HepG2 (cell line): ENCODE measurements at regions not wholly inside any gene's neighbourhood (a gene's known extent, or its start where the extent isn't known, plus 50 kb on each side); places are given as distances from the start of the nearest gene placed in this dataset.

Experiments
- ATAC-seq: fragments of 200-7000 bp; cut with Tn5 transposase; 3 replicates; pipeline ENCODE4 v1.9.1; 2020; ENCODE audit warnings: mild to moderate bottlenecking, moderate library complexity
- BruUV-seq: library from RNA; stranded (reverse); fragments of 400-500 nt; replicated peaks from 2 replicates; lab custom pipeline; 2021; lab: Mats Ljungman, UMichigan
- CTCF ChIA-PET: fragments of 300-600 bp; formaldehyde crosslinking; extraction: SDS; loops from one replicate; lab custom pipeline; 2021; ENCODE audit warnings: low total read pairs, inconsistent platforms, low intra/inter-chr PET ratio; lab: Yijun Ruan, JAX
- POLR2A ChIA-PET: fragments of 350-600 bp; sonication (Branson Sonifier 250); formaldehyde crosslinking; loops from one replicate; lab custom pipeline; 2020; ENCODE audit warnings: antibody characterized with exemption, inconsistent platforms; lab: Yijun Ruan, JAX
- DNase-seq: peaks from one replicate; pipeline ENCODE4 v3.0.0-alpha.2; 2015; ENCODE audit warnings: low spot score
- FAIRE-seq: peaks from 3 replicates; lab custom pipeline; 2011; peaks lifted over from hg19 to GRCh38; lab: Jason Lieb, UNC
- H2AFZ ChIP-seq: one replicate; pipeline ENCODE4 v1.6.1; 2011; ENCODE audit warnings: low read length, inconsistent platforms
- H3K27ac ChIP-seq: fragments of 300-600 bp; 3 replicates; pipeline ENCODE4 v1.8.0; 2011; ENCODE audit warnings: mixed run types, mild to moderate bottlenecking, mixed read lengths, low read length, inconsistent platforms; ENCODE audit not compliant: insufficient read depth; ENCODE audit errors: extremely low read length
- H3K27me3 ChIP-seq, 2 experiments: fragments of 200-600 bp in 1 of 2; 2 replicates in 1 of 2; 3 replicates in 1 of 2; pipeline versions ENCODE4 v1.6.0 to v1.8.0; 2011; ENCODE audit warnings: low read length in 2 of 2, mild to moderate bottlenecking in 2 of 2, moderate library complexity in 2 of 2, inconsistent platforms in 1 of 2; ENCODE audit not compliant: insufficient read depth in 2 of 2, control insufficient read depth in 1 of 2
- H3K36me3 ChIP-seq, 2 experiments: fragments of 200-600 bp in 1 of 2; replicated peaks in 1 of 2; 2 replicates in 1 of 2; 3 replicates in 1 of 2; pipeline versions ENCODE4 v1.5.1 to v1.8.0; 2011; ENCODE audit warnings: low read length in 2 of 2, inconsistent platforms in 1 of 2; ENCODE audit not compliant: insufficient read depth in 2 of 2, control insufficient read depth in 1 of 2
- H3K4me1 ChIP-seq: 2 replicates; pipeline ENCODE4 v1.5.1; 2012; ENCODE audit warnings: low read length, inconsistent platforms; ENCODE audit not compliant: insufficient read depth
- H3K4me2 ChIP-seq: 2 replicates; pipeline ENCODE4 v1.6.0; 2011; ENCODE audit warnings: low read depth, low read length, inconsistent platforms
- H3K4me3 ChIP-seq, 3 experiments: fragments of 200-600 bp in 1 of 3; sonication (generic), shearing (Covaris generic) in 1 of 3; replicated peaks in 1 of 3; 2 replicates each; pipeline ENCODE4 v1.5.1; 2011 to 2016; ENCODE audit warnings: low read length in 3 of 3, inconsistent platforms in 2 of 3, low read depth in 2 of 3, mild to moderate bottlenecking in 2 of 3, control low read depth in 1 of 3, mixed read lengths in 1 of 3; ENCODE audit not compliant: insufficient read depth in 1 of 3
- H3K79me2 ChIP-seq: one replicate; pipeline ENCODE4 v1.6.1; 2011; ENCODE audit warnings: low read length, inconsistent platforms; ENCODE audit not compliant: insufficient read depth
- H3K9ac ChIP-seq: 2 replicates; pipeline ENCODE4 v1.6.0; 2011; ENCODE audit warnings: mild to moderate bottlenecking, low read depth, low read length, inconsistent platforms; ENCODE audit not compliant: insufficient read depth
- H3K9me3 ChIP-seq: 2 replicates; pipeline ENCODE4 v1.5.1; 2012; ENCODE audit warnings: mild to moderate bottlenecking, low read length
- H4K20me1 ChIP-seq: 2 replicates; pipeline ENCODE4 v1.6.0; 2011; ENCODE audit warnings: inconsistent platforms, mild to moderate bottlenecking, low read length, moderate library complexity; ENCODE audit not compliant: insufficient read depth
- ATF1 ChIP-seq: IDR thresholded peaks from 2 replicates; pipeline ENCODE4 v1.6.1; 2016; ENCODE audit warnings: mild to moderate bottlenecking, control low read depth
- HNRNPK ChIP-seq: fragments of 200-400 bp; formaldehyde crosslinking; IDR thresholded peaks from 2 replicates; pipeline ENCODE4 v1.6.1; 2018; ENCODE audit warnings: low read length, low read depth, moderate library complexity, mild to moderate bottlenecking; ENCODE audit not compliant: poor library complexity, severe bottlenecking
- JUN ChIP-seq: sonication (generic); formaldehyde crosslinking; IDR thresholded peaks from 2 replicates; pipeline ENCODE4 v1.4.0; 2020; ENCODE audit warnings: mild to moderate bottlenecking, missing genetic modification reagents
- MAX ChIP-seq: IDR thresholded peaks from 2 replicates; pipeline ENCODE4 v1.6.1; 2012; ENCODE audit warnings: inconsistent platforms
- MIXL1 ChIP-seq: IDR thresholded peaks from 2 replicates; pipeline ENCODE4 v1.6.1; 2016
- PBX3 ChIP-seq: sonication (generic); formaldehyde crosslinking; IDR thresholded peaks from 2 replicates; pipeline ENCODE4 v1.8.1; 2023; ENCODE audit warnings: missing genetic modification reagents, inconsistent platforms, borderline replicate concordance
- PREB ChIP-seq: sonication (generic); formaldehyde crosslinking; IDR thresholded peaks from 2 replicates; pipeline ENCODE4 v1.4.0; 2020; ENCODE audit warnings: missing genetic modification reagents
- REPIN1 ChIP-seq: sonication (generic); formaldehyde crosslinking; IDR thresholded peaks from 2 replicates; pipeline ENCODE4 v1.8.0; 2022; ENCODE audit warnings: missing genetic modification reagents, low read depth, mild to moderate bottlenecking, borderline replicate concordance
- RFX3 ChIP-seq: IDR thresholded peaks from 2 replicates; pipeline ENCODE4 v1.6.1; 2016; ENCODE audit warnings: missing biosample characterization, missing genetic modification reagents
- SIX1 ChIP-seq: sonication (generic); formaldehyde crosslinking; IDR thresholded peaks from 2 replicates; pipeline ENCODE4 v1.4.0; 2020; ENCODE audit warnings: missing genetic modification reagents, borderline replicate concordance
- SMARCE1 ChIP-seq: fragments of 450-650 bp; IDR thresholded peaks from 2 replicates; pipeline ENCODE4 v1.6.1; 2017; ENCODE audit warnings: borderline replicate concordance
- TBX2 ChIP-seq: sonication (generic); formaldehyde crosslinking; IDR thresholded peaks from 2 replicates; pipeline ENCODE4 v1.5.0; 2020; ENCODE audit warnings: missing genetic modification reagents, mild to moderate bottlenecking, borderline replicate concordance
- TGIF2 ChIP-seq: IDR thresholded peaks from 2 replicates; pipeline ENCODE4 v1.6.1; 2016; ENCODE audit warnings: control low read depth, missing compliant biosample characterization
- ZBTB42 ChIP-seq: sonication (generic); formaldehyde crosslinking; IDR thresholded peaks from 2 replicates; pipeline ENCODE4 v1.5.0; 2020; ENCODE audit warnings: mild to moderate bottlenecking, missing genetic modification reagents
- ZBTB49 ChIP-seq: sonication (generic); formaldehyde crosslinking; IDR thresholded peaks from 2 replicates; pipeline ENCODE4 v1.4.0; 2020; ENCODE audit warnings: missing genetic modification reagents, borderline replicate concordance
- ZNF362 ChIP-seq: sonication (generic); formaldehyde crosslinking; IDR thresholded peaks from 2 replicates; pipeline ENCODE4 v1.4.0; 2020; ENCODE audit warnings: missing genetic modification reagents, mild to moderate bottlenecking, borderline replicate concordance
- ZNF431 ChIP-seq: sonication (generic); formaldehyde crosslinking; IDR thresholded peaks from 2 replicates; pipeline ENCODE4 v1.9.0; 2022; ENCODE audit warnings: missing genetic modification reagents, low read depth, mild to moderate bottlenecking, borderline replicate concordance
- ZNF777 ChIP-seq: sonication (generic); formaldehyde crosslinking; IDR thresholded peaks from 2 replicates; pipeline ENCODE4 v1.4.0; 2020; ENCODE audit warnings: missing genetic modification reagents
- ZNF792 ChIP-seq: IDR thresholded peaks from 2 replicates; pipeline ENCODE4 v1.6.1; 2016
- WGBS: methylation state at CpG from one replicate; pipeline ENCODE4 v1.1.6; 2017; ENCODE audit warnings: low lambda C conversion rate; 5-methylcytosine and 5-hydroxymethylcytosine counted together
- in situ Hi-C: cut with HindIII; loops from 2 replicates; pipeline ENCODE4 v1.10.0; 2017; ENCODE audit warnings: low pct_unique_long_range_greater_than_20kb; ENCODE audit not compliant: extremely low pct_ligation_motif_present
- intact Hi-C: fragments of 100-400 bp; cut with micrococcal nuclease; formaldehyde crosslinking; loops from one replicate; pipeline ENCODE4 v1.10.0; 2022; ENCODE audit not compliant: unreplicated experiment

- TF ChIP-seq ZBTB49 (CRISPR knock-in tag): no peak
Measured at GRCh38 chr17:70563281-70563820, 394.0 kb downstream of the KCNJ2 start (continued).

GRCh38 chr17:70564006-70564620 is 394.8 kb downstream of the KCNJ2 start:
- ATAC-seq (no peak), FAIRE-seq (no peak)
- Histone ChIP-seq H3K9ac (no peak overlapping the region), H3K79me2 (no peaks in the 10 kb centered on the region), H3K36me3 (no peaks in the 10 kb centered on the region), H3K27ac (no peak overlapping the region), H3K4me1 (no peaks in the 10 kb centered on the region)
- CTCF ChIA-PET: no interaction called here
- POLR2A ChIA-PET: no interaction called here
- WGBS: 1% methylated on average over 2 of the region's 2 CpGs
- TF ChIP-seq MAX: no peak
- TF ChIP-seq JUN: no peak
- no peak for TF ChIP-seq TGIF2
- TF ChIP-seq ZBTB42 (CRISPR knock-in tag): no peak
- TF ChIP-seq ATF1 (CRISPR knock-in tag): no peak
- TF ChIP-seq PREB (CRISPR knock-in tag): no peak
- no peak for TF ChIP-seq SMARCE1
- no peak for TF ChIP-seq ZNF777 (CRISPR knock-in tag)
- no peak for TF ChIP-seq ZNF431
- no peak for TF ChIP-seq TBX2 (CRISPR knock-in tag)
- no peak for TF ChIP-seq ZNF362
- TF ChIP-seq MIXL1 (CRISPR knock-in tag): no peak
- TF ChIP-seq REPIN1 (CRISPR knock-in tag): no peak
- TF ChIP-seq HNRNPK: no peak
- TF ChIP-seq RFX3 (CRISPR knock-in tag): no peak
- no peak for TF ChIP-seq PBX3 (CRISPR knock-in tag)
- no peak for TF ChIP-seq SIX1 (CRISPR knock-in tag)
- TF ChIP-seq ZNF792: no peak
- TF ChIP-seq, all 625 proteins: peak for 0
- in situ Hi-C loops (no loop called here), intact Hi-C loops (no loop called here)
- no peaks in the 10 kb centered on the region for H4K20me1 ChIP-seq
- DNase-seq: no peak
- no peaks in the 10 kb centered on the region for H3K27me3 ChIP-seq
- H3K9me3 ChIP-seq: peaks cover 61% of the 10 kb centered on the region
- H2AFZ ChIP-seq: no peak overlapping the region
- H3K4me3 ChIP-seq: no peak overlapping the region
- H3K4me2 ChIP-seq: no peak overlapping the region
- BruUV-seq: no TSS peak
